Spleen (tissue), 11 donors: ENCODE measurements at regions not wholly inside any gene's neighbourhood (a gene's known extent, or its start where the extent isn't known, plus 50 kb on each side); places are given as distances from the start of the nearest gene placed in this dataset.

ENCODE experiments used
- DNase-seq: peaks from one replicate; pipeline ENCODE4 v3.0.0-alpha.2; 2020
- H3K27ac ChIP-seq, 8 donors: fragments of 200-600 bp; sonication (generic) in 7 of 8; 1 replicate in 4 of 8; 2 replicates in 4 of 8; pipeline versions ENCODE4 v1.5.0 to v1.8.0; 2016 to 2021; ENCODE audit warnings: inconsistent platforms in 4 of 8, mild to moderate bottlenecking in 4 of 8, moderate library complexity in 1 of 8
- H3K27me3 ChIP-seq, 7 donors: fragments of 200-600 bp; sonication (generic) in 6 of 7; replicated peaks in 1 of 7; 1 replicate in 4 of 7; 2 replicates in 3 of 7; pipeline versions ENCODE4 v1.5.0 to v1.8.0; 2016 to 2021; ENCODE audit warnings: inconsistent platforms in 3 of 7, mild to moderate bottlenecking in 1 of 7
- H3K36me3 ChIP-seq, 6 donors: fragments of 200-600 bp; sonication (generic) in 5 of 6; 1 replicate in 4 of 6; 2 replicates in 2 of 6; pipeline versions ENCODE4 v1.5.0 to v1.8.0; 2016 to 2021; ENCODE audit warnings: inconsistent platforms in 2 of 6
- H3K4me1 ChIP-seq, 6 donors: fragments of 200-600 bp; sonication (generic) in 5 of 6; 1 replicate in 3 of 6; 2 replicates in 3 of 6; pipeline versions ENCODE4 v1.5.0 to v1.8.0; 2016 to 2021; ENCODE audit warnings: inconsistent platforms in 3 of 6
- H3K4me3 ChIP-seq, 8 donors: fragments of 200-600 bp; sonication (generic) in 7 of 8; 1 replicate in 4 of 8; 2 replicates in 4 of 8; pipeline versions ENCODE4 v1.5.0 to v1.8.0; 2016 to 2021; ENCODE audit warnings: inconsistent platforms in 4 of 8, mild to moderate bottlenecking in 4 of 8, moderate library complexity in 2 of 8
- H3K9me3 ChIP-seq, 8 donors: fragments of 200-600 bp; sonication (generic) in 7 of 8; 1 replicate in 4 of 8; 2 replicates in 4 of 8; pipeline versions ENCODE4 v1.5.0 to v1.8.0; 2016 to 2021; ENCODE audit warnings: inconsistent platforms in 4 of 8
- CTCF ChIP-seq, 11 experiments: fragments of 200-600 bp in 7 of 11; fragments of 450-650 bp in 4 of 11; sonication (generic) in 4 of 11; IDR thresholded peaks in 8 of 11; conservative IDR thresholded peaks in 3 of 11; 1 replicate in 7 of 11; 2 replicates in 4 of 11; pipeline versions ENCODE4 v1.4.0 to v1.8.0; 2016 to 2021; ENCODE audit warnings: antibody characterized with exemption in 11 of 11, inconsistent platforms in 4 of 11, mild to moderate bottlenecking in 1 of 11
- POLR2A ChIP-seq, 3 donors: fragments of 450-650 bp; IDR thresholded peaks; one replicate each; pipeline ENCODE4 v1.5.1; 2017; ENCODE audit warnings: antibody characterized with exemption in 3 of 3, mild to moderate bottlenecking in 1 of 3
- POLR2AphosphoS5 ChIP-seq, 3 donors: sonication (generic); formaldehyde crosslinking; IDR thresholded peaks; one replicate each; pipeline ENCODE4 v1.5.1; 2017; ENCODE audit warnings: antibody characterized with exemption in 3 of 3
- WGBS, 5 donors: extraction: QIAGEN DNeasy Blood & Tissue Kit in 3 of 5; methylation state at CpG; one replicate each; pipeline versions ENCODE4 v1.1.5 to v1.1.7; 2013 to 2018; 5-methylcytosine and 5-hydroxymethylcytosine counted together
- intact Hi-C: fragments of 100-400 bp; cut with DNase I; formaldehyde crosslinking; loops from one replicate; pipeline ENCODE4 v1.15.0; 2023; ENCODE audit warnings: low total_unique reads
- donor health status: healthy with polysubstance abuse.
- donor health status: DM: no; HTN: no; CAD: no; lungs with moderate emphysema.
- donor health status: DM: no; HTN: no; CAD: no.
- donor health status: Bipolar disorder and iron deficiency.
- donor health status: healthy.
- donor health status: DM: no; HTN: no; CAD: no.
- donor health status: DM: yes; HTN: yes; CAD: no.

- Histone ChIP-seq H3K4me1 (peaks cover 0 to 17% (median 8%) of the 10 kb centered on the region in 6 donors), H3K27ac (no peak overlapping the region), H3K9me3 (no peaks in the 10 kb centered on the region), H3K27me3 (no peaks in the 10 kb centered on the region), H3K4me3 (no peak overlapping the region), H3K36me3 (no peaks in the 10 kb centered on the region)
- no peak for DNase-seq
- intact Hi-C loops, result no loop called here
- TF ChIP-seq POLR2A (IDR thresholded peaks at IDR 0.05) (no peak), CTCF (IDR thresholded peaks at IDR 0.05 in 8 of 11, conservative IDR thresholded peaks at IDR 0.05 in 3 of 11) (no peak), POLR2AphosphoS5 (IDR thresholded peaks at IDR 0.05) (no peak)
- 28 to 65% (median 49%) methylated on average over 3 of the region's 3 CpGs for WGBS, 5 donors
These were observed 419.6 kb upstream of the MARCKS start for GRCh38 chr6:113437566-113437965.

DNA sequence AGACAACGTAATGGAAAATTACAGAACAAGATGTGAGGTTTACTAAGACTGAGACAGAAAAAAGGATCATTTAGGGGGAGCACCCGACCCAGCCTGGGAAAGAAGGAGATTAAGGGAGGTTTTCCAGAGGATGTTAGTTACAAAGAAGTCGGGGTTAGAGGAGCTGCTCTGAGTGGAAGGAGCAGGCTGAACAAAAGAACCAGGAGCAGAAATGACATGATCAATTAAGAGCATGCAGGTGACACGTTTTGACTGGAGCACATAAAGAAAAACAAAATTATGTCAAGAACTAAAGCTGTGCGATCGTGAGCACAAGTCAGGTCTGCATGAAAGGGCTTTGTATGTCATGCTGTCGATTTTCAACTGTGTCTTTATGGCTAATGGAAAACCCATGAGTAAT lies 417.3 kb upstream of the MARCKS start:
- Histone ChIP-seq H3K27ac (no peak overlapping the region), H3K27me3 (no peaks in the 10 kb centered on the region), H3K36me3 (no peaks in the 10 kb centered on the region), H3K4me3 (no peak overlapping the region), H3K4me1 (no peaks in the 10 kb centered on the region), H3K9me3 (no peaks in the 10 kb centered on the region)
- 81 to 85% (median 81%) methylated on average over 7 of the region's 7 CpGs for WGBS, 5 donors
- TF ChIP-seq CTCF (IDR thresholded peaks at IDR 0.05 in 8 of 11, conservative IDR thresholded peaks at IDR 0.05 in 3 of 11) (no peak), POLR2AphosphoS5 (IDR thresholded peaks at IDR 0.05) (no peak), POLR2A (IDR thresholded peaks at IDR 0.05) (no peak)
- no peak for DNase-seq
- intact Hi-C loops, result no loop called here

DNA sequence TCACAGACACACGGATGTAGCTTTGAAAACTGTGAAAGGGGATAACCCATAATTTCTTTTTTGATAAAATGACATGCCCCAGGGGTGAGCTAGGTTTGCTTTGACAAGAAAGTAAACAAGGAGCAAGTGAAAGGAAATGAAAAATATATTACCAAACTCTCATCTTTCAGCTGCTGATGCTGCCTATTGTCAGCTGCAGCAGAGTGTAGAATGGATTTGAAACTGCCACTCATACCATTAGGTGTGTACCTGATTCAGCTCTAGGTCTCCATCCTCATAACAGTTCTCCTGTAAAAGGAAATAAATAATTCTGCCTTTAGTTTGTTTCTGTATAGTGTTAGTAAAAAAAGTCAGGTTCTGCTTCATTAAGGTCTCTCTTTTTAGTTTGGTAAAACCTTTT lies 415.1 kb upstream of the MARCKS start:
- intact Hi-C loops, result no loop called here
- 48 to 85% (median 68%) methylated on average over 1 of the region's 1 CpG for WGBS, 5 donors
- TF ChIP-seq POLR2AphosphoS5 (IDR thresholded peaks at IDR 0.05) (no peak), CTCF (IDR thresholded peaks at IDR 0.05 in 8 of 11, conservative IDR thresholded peaks at IDR 0.05 in 3 of 11) (no peak), POLR2A (IDR thresholded peaks at IDR 0.05) (no peak)

DNA sequence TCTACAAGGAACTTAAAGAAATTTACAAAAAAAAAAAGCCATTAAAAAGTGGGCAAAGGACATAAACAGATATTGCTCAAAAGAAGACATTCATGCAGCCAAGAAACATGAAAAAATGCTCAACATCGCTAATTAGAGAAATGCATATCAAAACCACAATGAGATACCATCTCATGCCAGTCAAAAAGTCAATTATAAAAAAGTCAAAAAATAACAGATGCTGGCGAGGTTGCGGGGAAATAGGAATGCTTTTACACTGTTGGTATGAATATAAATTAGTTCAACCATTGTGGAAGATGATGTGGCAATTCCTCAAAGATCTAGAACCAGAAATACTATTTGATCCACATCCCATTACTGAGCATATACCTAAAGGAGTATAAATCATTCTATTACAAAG lies 411.9 kb upstream of the MARCKS start:
- H3K4me3 ChIP-seq, result no peak overlapping the region
- no peak overlapping the region for H3K27ac ChIP-seq
- H3K9me3 ChIP-seq, result no peaks in the 10 kb centered on the region
- H3K4me1 ChIP-seq, result peaks cover 0 to 9% (median 0%) of the 10 kb centered on the region in 6 donors
- 91 to 99% (median 97%) methylated on average over 3 of the region's 3 CpGs for WGBS, 5 donors
- intact Hi-C loops, result no loop called here
- H3K36me3 ChIP-seq, result no peaks in the 10 kb centered on the region
- no peaks in the 10 kb centered on the region for H3K27me3 ChIP-seq
- TF ChIP-seq POLR2AphosphoS5 (IDR thresholded peaks at IDR 0.05) (no peak), POLR2A (IDR thresholded peaks at IDR 0.05) (no peak), CTCF (IDR thresholded peaks at IDR 0.05 in 8 of 11, conservative IDR thresholded peaks at IDR 0.05 in 3 of 11) (no peak)
- no peak for DNase-seq

More for the DNA sequence above, 415.1 kb upstream of the MARCKS start:
- no peaks in the 10 kb centered on the region for H3K27me3 ChIP-seq
- no peak for DNase-seq
- H3K27ac ChIP-seq, result no peak overlapping the region
- H3K4me1 ChIP-seq, result peaks cover 0 to under 1% (median 0%) of the 10 kb centered on the region in 6 donors
- no peak overlapping the region for H3K4me3 ChIP-seq
- H3K9me3 ChIP-seq, result no peaks in the 10 kb centered on the region
- no peaks in the 10 kb centered on the region for H3K36me3 ChIP-seq
